IPS-NIHi7 (cell line): ENCODE measurements at regions not wholly inside any gene's neighbourhood (a gene's known extent, or its start where the extent isn't known, plus 50 kb on each side); places are given as distances from the start of the nearest gene placed in this dataset.
"Not testable (repeated sequence)": the region's sequence is repeated elsewhere in the genome, so short reads cannot be mapped to it uniquely, and the experiment has no call there.

ENCODE experiments used
- DNase-seq: peaks from one replicate; pipeline ENCODE4 v3.0.0; 2012; ENCODE audit warnings: mixed read lengths; ENCODE audit errors: extremely low spot score

DNA sequence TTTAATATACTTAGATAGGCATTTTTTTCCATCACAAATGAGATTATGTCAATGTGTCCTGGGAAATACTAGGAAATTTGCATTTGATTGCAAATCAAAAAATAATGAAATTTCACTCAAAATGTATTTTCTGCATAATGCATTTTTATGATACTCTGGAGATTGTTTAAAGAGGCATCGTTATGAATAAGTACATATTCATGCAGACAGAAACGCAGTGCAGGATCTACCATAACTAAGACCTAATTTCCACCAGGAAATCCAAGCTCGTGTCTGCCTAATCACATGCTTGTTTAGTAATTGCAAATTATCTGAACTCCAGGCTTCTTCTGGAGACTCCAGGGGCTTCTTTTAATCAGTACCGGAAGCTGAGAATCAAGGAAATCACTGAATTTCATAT, 163.5 kb upstream of the MXRA5 start:
- no peak for DNase-seq

DNA sequence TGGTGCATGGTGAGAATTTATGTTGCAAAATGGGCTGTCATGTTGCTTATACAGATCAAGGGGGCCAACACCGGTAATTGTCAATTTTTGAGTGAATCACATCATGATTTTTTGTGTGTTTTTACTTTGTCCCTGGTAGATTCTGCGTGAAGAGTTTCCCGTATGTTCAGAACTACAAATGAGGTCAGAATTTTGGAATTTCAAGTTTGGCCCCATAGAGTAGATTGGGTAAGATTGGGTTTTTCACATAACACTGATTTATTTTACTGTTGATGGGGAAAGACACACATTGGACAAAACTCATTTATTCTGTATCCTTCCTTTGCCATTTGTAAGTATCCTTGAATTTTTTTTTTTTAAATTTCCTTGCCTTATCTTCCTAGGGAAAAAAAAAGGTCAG, 158.5 kb upstream of the MXRA5 start:
- no peak for DNase-seq

DNA sequence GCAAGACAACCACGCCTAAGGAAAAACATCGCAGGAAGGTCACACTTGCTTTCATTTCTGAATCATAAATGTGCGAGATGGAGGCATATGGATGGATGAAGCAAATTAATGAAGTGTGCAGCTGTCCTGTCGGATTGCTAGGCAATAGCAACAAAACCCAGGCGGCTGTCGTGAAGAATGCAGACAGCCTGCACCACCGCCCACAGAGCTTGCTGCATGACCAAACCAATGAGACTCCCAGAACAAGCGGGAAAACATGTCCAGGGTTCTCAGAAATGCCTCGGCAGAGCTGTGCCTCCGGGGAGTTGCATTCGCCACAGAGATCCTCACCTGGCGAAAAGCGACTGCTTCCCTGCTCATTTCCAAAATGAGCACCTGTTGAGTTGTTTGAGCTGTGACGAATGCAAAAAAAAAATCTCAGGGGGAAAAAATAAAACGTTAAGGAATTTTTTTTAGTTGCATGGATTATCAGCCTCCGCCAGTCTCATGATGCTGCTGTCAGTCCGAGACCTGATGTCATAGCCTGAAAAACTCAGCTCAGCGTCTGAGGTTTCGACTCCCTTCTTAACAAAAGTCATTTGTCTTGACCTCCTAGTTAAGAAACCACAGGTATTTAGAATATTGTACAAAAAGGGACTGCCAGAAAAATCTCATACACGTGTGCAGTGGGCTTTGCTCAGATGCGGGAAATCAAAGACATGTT, 155.5 kb upstream of the MXRA5 start:
- DNase-seq, result no peak

DNA sequence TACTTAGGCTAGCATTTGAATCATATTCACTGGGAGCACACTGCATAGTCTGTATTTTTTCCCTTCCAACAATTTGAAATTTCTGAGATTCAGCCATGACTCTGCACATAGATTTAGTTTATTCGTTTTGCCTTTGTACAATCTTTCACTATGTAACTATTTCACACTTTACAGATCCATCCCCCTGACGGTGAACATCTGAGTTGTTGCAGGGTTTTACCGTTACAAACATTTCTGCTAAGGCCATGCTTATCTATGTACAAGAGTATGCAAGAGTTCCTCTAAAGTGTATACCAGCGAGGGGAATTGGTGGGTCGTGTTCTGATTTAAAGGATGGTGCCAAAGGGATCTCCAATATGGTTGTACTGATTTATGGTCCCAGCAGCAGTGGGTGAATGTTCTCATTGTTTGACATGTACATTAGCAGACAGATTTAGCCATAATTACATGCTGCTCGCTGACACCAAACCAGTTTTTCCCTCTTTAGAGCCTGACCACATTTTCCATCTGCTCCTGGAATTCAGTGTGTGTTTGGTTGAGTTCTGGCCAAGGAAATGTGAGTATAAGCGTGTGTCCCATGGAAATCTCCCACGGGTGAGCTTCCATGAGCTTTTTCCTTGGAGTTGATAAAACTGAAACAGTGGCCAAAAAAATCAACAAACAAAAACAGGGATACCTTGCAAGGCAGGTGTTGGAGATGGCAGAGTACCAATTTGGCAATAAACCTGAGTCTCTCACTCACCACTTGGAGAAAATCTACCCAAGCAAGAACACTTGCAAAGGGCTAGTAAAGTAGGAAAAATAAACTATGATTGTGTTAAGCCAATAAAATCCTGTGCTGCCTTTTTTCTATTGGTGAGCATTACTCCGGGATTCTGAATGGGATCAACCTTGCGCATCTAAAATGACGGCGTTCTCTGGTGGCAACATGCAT, 149.7 kb upstream of the MXRA5 start:
- not testable (repeated sequence) for DNase-seq

DNA sequence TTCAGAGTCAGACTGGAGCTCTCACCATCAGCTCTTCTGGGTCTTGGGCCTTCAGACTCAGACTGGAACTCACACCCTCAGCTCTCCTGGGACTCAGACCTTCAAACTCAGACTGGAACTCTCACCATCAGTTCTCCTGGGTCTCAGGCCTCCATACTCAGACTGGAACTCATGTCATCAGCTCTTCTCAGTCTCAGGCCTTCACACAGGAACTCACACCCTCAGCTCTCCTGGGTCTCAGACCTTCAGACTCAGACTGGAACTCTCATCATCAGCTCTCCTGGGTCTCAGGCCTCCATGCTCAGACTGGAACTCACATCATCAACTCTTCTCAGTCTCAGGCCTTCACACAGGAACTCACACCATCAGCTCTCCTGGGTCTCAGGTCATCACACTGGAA, 147.2 kb upstream of the MXRA5 start:
- DNase-seq, result no peak

DNA sequence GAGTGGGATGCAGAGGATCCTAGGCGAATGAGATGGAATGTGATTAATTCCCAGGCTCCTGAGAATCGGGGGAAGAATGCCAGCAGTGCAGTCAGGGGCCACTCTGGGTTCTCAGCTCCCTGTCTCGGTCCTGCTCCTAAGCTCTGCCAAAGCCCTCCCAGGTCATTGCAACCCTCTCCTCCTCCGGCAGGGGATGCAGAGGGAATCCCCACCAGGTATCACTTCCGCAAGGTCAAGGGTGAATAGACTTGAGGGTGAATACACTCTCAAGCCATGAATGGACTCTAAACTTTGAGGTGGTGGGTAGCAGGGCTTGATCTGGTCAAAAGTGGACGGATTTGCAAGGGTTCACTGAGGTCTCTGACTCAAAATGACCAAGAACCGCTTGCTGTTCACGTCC, 139.3 kb upstream of the MXRA5 start:
- peak; percentile 47 for DNase-seq

DNA sequence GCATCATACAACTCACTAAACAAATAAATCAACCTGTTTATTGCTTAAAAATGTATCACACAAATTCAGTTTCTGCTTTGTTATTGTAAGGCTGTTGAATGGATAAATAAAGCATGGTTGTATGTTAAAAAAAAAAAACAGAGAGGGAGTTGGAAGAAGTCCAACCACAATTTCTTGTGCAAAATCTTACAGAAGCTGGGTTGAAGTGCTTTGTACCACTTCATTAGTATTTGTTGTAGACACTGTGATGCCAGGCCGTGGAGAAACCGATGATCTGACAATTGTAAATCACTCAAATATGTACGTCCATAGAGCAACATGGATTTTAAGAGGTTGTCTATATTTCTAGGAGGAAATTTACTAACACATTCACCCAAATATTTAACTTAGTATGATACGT, 132.6 kb upstream of the MXRA5 start:
- DNase-seq, result no peak

DNA sequence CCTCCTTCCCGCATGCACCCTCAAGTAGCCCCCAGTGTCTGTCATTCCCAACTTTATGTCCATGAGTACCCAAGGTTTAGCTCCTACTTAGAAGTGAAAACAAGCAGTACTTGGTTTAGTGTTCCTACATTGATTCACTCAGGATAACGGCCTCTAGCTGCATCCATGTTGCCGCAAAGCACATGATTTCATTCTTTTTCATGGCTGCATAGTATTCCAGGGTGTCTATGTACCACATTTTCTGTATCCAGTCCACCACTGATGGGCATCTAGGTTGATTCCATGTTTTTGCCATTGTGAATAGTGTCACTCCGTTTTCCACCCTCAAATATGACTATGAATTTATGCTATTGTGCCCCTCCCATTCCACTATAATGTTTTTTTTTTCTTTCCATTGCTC, 130.5 kb upstream of the MXRA5 start:
- no peak for DNase-seq

DNA sequence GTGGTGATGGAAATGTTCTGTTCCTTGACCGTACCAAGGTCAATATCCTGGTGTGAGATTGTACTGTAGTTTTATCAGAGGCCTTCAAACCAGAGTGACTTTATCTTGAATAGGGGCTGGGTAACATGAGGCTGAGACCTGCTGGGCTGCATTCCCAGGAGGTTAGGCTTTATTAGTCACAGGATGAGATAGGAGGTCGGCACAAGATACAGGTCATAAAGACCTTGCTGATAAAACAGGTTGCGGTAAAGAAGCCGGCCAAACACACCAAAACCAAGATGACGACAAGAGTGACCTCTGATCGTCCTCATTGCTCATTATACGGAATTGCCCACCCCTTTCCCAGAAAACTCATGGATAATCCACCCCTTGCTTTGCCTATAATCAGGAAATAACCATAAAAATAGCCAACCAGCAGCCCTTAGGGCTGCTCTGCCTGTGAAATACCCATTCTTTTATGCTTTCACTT, 123.8 kb upstream of the MXRA5 start:
- not testable (repeated sequence) for DNase-seq

DNA sequence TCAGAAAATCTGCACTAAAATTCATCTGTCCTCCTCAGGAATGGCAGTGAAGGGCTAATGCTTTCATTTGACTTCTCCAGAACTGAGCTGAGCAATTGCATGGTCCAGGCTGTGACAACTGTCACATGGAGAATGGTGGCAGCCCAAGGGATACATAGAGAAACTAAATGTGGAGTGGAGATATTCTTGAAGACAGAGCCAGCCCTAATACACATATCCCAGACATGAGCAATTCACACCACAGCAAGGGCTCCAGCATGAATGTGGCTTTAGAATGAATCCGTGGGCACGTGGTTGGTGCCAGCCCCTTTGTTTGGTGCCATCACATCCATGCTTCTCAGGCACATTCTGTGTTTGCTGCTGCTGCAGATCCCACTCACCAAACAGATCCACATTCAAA, 121.6 kb upstream of the MXRA5 start:
- no peak for DNase-seq

DNA sequence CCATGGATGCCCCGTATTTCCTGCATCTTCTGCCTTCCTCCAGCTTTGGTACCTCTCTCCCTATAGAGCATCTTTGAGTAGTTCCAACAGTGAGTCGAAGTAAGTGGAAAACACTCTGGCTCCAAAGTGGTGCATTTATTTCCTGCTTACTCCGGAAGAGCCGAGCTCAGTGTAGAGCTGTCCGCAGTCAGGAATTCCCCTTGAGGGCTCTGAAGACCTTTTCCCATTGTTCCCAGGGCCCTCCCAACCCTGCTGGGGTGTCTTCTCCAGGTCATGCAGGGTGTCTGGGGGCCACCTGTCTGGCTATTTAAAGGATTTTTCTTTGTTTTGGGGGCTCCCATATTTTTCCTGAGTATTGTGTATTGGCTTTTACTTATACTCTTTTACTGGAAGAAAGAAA, 118.6 kb upstream of the MXRA5 start:
- no peak for DNase-seq

DNA sequence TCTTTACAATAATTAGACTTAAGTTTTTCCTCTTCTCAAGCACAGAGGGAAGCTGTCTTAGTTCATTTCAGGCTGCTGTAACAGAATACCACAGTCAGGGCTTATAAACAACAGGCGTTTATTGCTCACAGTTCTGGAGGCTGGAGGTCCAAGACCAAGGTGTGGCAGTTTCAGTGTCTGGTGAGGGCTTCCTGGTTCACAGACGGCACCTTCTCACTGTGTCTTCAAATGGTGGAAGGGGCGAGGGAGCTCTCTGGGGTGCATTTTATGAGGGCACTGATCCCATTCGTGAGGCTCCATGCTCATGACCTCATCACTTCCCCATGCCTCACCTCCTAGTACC, 115.7 kb upstream of the MXRA5 start:
- no peak for DNase-seq

DNA sequence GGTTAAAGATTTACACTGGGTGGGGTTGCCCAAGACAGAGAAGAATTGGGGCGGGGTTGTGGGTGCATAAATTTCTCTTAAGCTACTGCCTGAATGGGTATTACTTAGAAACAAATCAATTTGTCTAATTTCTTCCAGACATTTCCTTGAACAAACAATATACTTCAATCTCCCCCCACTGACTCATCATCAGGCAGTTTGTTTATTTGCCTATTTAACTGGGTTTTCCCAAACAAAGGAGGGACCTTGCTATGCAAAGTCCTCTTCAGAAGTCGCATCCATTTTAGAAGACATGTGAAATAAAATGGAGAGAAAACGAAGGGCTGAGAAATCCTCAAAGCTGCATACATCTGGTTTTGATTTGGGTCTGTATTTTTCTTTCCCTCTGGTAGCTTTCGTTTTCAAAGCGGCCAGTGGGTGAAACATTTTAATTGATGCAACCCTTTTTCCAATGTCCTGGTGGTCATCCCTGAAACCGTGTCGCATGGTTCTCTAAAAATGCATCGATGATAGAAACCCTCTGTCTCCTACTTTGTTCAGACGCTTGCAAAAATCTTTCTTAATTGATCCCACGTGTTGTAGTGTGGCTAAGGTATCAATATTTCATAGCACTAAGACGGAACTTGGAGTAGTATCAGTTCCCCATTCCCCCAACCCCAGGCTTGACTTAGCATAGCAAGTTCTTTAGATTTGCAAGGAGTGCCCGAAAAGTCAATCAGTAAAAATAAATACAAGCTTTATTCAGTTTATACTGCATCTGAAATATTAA, 115.1 kb upstream of the MXRA5 start:
- no peak for DNase-seq

DNA sequence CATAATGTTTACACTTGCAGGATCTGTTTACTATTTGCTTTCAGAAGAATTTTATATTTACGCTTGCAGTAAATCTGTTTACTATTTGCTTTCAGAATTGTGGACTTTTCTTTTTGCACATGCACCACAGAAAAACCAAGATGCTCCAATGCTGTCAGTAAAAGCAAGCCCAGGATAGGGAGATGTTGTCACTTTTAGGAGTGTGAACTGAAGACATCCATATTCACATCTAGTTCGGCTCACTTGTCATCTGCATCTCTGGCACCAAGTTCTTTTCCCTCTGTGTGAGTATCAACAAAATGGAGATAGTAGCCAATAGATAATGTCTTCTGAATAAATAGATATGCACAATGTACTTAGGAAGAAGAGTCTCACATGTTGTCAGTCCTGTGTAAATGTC, 109.3 kb upstream of the MXRA5 start:
- DNase-seq, result no peak

DNA sequence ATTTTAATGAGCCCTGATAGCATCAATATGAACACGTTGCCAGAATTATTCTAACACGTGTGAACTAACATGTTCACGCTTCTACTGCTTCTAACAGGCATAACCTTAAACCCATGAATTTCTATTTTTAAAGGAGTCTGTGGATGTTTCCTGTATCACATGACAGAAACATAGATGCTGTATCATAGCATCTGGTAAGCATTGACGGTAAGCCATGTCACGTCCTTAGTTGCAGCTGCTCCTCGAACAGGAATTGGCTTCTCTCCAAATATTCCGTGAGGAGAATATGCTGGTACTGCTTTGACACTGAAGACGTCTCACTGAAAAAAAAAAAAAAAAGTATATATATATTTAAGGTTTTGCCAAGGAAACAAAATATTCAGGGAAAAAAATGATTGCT, 105.1 kb upstream of the MXRA5 start:
- DNase-seq, result no peak

DNA sequence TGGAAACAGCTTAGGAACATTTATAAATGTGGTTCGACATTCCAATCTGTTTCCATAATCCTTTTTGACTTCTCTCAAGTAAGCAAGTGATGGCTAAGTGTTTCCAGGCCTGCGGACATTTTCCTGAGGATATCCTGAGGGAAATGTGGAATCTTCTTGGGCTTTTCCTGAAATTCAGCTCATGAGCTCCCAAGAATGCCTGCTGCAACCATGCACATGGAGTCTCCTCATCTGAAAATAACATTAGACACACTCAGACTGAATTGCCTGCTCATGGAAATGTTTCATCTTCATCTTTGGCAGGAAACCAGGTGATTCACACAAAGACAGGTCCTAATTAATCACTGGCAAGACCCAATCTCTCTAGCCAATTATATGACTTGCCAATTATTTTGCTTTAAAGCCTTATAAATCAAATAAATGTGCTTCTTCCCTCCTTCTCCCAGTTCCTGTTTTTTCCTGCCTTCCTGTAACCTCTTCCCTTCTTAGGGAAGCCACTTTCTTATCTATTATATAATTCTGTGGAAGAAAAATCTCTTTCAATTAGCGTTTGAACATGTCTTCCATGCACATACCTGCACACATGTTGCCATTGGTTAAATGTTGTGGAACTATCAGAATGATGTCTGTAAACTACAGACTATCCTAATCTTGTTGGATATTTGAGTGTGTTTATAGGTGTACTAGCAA, 104.6 kb upstream of the MXRA5 start:
- no peak for DNase-seq

DNA sequence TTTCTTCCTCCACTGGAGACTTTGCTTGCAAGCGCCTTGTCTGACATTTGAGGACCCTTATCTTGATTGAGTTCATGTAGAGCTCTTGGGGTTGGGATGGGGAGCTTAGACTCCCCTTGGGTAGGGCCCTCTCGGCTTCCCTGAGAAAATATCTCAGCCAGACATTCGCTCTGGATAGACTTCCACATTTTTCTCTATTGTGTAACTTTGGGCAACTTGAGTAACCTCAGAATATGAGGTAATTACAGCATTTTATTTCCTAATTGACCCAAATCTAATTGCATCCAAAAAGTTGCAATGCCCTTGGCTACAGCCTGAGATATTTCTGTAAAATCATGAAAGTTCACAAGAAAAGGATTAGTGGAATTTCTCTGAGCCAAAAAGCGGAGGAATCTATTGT, 102.8 kb upstream of the MXRA5 start:
- DNase-seq, result no peak

DNA sequence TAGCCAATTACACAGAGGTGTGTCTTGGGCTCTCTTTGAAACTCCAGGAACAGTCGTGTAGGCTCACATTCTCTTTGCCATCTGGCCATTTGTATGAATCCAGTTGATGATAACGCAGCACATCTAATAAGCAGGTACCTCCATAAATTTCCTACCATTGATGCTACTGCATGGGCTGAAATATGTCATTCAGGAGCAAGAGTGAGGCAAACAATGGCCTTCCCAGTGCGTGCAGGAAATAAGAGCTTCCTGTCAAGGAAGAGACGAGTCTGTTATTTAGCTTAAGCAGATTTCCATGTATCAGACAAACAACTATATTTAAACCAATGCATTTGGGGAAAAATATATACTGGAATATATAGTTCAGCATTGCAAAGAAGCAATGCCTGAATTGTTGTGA, 102.1 kb upstream of the MXRA5 start:
- DNase-seq, result no peak

DNA sequence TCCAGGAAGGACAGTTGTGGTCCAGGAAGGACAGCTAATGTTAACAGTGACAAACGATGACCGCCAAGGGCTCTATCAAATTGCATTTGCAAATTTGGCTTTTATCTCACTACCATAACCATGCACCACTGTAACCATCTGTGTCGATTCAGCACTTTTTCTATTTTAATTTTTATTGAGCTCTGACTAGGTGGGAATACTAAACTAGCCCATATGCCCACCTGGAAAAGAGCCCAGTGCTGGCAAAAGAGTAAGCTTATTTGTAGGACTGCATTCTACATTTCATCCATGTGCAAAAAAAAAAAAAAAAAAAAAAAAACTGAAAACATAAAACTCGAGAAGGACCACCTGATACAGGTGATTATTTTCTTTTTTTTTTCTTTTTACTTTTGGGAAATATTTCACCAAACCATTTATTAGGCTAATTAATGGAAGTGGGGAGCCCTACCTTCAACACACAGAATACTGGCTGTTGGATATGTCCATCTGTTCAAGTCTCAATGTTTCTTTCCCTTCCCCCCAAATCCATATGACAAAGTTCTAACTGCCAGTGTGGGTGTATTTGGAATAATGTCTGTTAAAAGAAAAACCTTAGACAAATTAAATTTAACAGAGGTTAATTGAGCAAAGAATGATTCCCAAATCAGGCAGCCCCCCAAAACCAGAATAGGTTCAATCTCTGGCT, 99.5 kb upstream of the MXRA5 start:
- DNase-seq, result no peak

DNA sequence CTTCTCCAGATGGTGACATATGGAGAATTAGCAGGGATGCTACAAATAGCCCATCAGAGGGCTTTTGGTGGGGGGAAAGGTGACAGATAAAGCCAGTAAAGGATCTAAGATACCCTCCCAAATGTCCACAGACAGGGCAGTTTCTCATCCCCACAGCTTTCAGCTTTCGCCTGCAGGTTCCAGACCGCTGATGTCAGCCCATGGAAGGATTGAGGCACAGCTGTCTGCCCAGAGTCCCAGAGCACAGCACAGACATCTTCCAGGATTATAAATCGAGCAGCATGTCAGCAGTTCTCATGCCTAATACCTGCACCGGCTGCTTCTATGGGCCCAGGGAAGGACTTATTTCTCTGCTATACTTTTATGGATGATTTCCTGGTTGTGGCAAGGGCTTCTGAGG, 96.7 kb upstream of the MXRA5 start:
- no peak for DNase-seq

DNA sequence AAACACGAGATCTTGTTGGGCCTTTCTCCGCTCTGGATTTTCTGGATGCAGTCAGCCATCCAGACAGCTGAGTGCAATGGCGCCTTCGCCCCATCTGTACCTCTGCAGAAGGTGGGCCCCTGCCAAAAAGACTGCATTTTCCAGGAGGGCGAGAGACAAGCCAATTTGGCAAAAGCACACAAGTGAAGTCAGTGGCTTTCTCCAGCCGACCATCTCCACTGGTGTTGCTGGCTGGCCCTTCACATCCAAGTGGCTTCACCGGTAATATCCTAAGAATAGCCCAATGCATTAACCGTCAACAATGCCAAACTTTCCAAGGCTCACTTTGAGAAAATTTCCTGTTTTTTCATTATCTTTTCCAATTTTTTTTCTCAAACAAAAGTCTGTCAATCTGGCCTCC, 96.2 kb upstream of the MXRA5 start:
- DNase-seq, result no peak
